ENCODE measurements at regions not wholly inside any gene's neighbourhood (a gene's known extent, or its start where the extent isn't known, plus 50 kb on each side); places are given as distances from the start of the nearest gene placed in this dataset.

- Histone ChIP-seq H2AFZ (ENCODE audit: low read depth, low read length, severe bottlenecking) (no peak overlapping the region), H3F3A (ENCODE audit: insufficient read depth) (peaks cover 12% of the 10 kb centered on the region), H4K20me1 (ENCODE audit: low read depth, low read length) (no peaks in the 10 kb centered on the region), H3K9ac (ENCODE audit: low read length) (no peak overlapping the region), H3K9me2 (replicated peaks; ENCODE audit: insufficient read depth, low read length) (no peaks in the 10 kb centered on the region), H3K27ac (ENCODE audit: low read depth, low read length) (no peak overlapping the region), H3K36me3 (ENCODE audit: low read length) (no peaks in the 10 kb centered on the region), H3K4me2 (ENCODE audit: low read depth, low read length, poor library complexity, severe bottlenecking) (no peak overlapping the region), H3K27me3 (ENCODE audit: low read length) (no peaks in the 10 kb centered on the region), H3K9me3 (ENCODE audit: insufficient read depth, low read length) (no peaks in the 10 kb centered on the region), H3K79me2 (ENCODE audit: insufficient read depth, low read length) (no peaks in the 10 kb centered on the region), H3K4me3 (ENCODE audit: insufficient read depth, low read length, poor library complexity, severe bottlenecking) (no peak overlapping the region)
- TF ChIP-seq EZH2phosphoT487 (conservative IDR thresholded peaks at IDR 0.05; ENCODE audit: low read length) (no peak), CTCF (IDR thresholded peaks at IDR 0.05; ENCODE audit: insufficient read depth, low read length, poor library complexity, severe bottlenecking) (no peak)
Observed at GRCh38 chr2:242012956-242013764, 143.6 kb downstream of the RTP5 start.

- no peaks in the 10 kb centered on the region for H3K9me3 ChIP-seq (ENCODE audit: insufficient read depth, low read length)
- H2AFZ ChIP-seq (ENCODE audit: low read depth, low read length, severe bottlenecking), result no peak overlapping the region
- H3K27me3 ChIP-seq (ENCODE audit: low read length), result no peaks in the 10 kb centered on the region
- no peaks in the 10 kb centered on the region for H3K79me2 ChIP-seq (ENCODE audit: insufficient read depth, low read length)
- no peaks in the 10 kb centered on the region for H4K20me1 ChIP-seq (ENCODE audit: low read depth, low read length)
- H3K4me2 ChIP-seq (ENCODE audit: low read depth, low read length, poor library complexity, severe bottlenecking), result no peak overlapping the region
- H3K9me2 ChIP-seq (replicated peaks; ENCODE audit: insufficient read depth, low read length), result no peaks in the 10 kb centered on the region
- no peaks in the 10 kb centered on the region for H3K36me3 ChIP-seq (ENCODE audit: low read length)
- H3K4me3 ChIP-seq (ENCODE audit: insufficient read depth, low read length, poor library complexity, severe bottlenecking), result no peak overlapping the region
- no peak overlapping the region for H3K27ac ChIP-seq (ENCODE audit: low read depth, low read length)
- TF ChIP-seq EZH2phosphoT487 (conservative IDR thresholded peaks at IDR 0.05; ENCODE audit: low read length), result no peak
- TF ChIP-seq CTCF (IDR thresholded peaks at IDR 0.05; ENCODE audit: insufficient read depth, low read length, poor library complexity, severe bottlenecking), result no peak
- H3K9ac ChIP-seq (ENCODE audit: low read length), result no peak overlapping the region
- peaks cover 12% of the 10 kb centered on the region for H3F3A ChIP-seq (ENCODE audit: insufficient read depth)
Observed at GRCh38 chr2:242013771-242014170, 144.2 kb downstream of the RTP5 start.

GRCh38 chr2:242015108-242016065 is 145.9 kb downstream of the RTP5 start:
- H3K27me3 ChIP-seq (ENCODE audit: low read length), result no peaks in the 10 kb centered on the region
- H4K20me1 ChIP-seq (ENCODE audit: low read depth, low read length), result no peaks in the 10 kb centered on the region
- no peak overlapping the region for H3K27ac ChIP-seq (ENCODE audit: low read depth, low read length)
- H3K36me3 ChIP-seq (ENCODE audit: low read length), result no peaks in the 10 kb centered on the region
- TF ChIP-seq CTCF (IDR thresholded peaks at IDR 0.05; ENCODE audit: insufficient read depth, low read length, poor library complexity, severe bottlenecking) (no peak), EZH2phosphoT487 (conservative IDR thresholded peaks at IDR 0.05; ENCODE audit: low read length) (no peak)
- H3K9me3 ChIP-seq (ENCODE audit: insufficient read depth, low read length), result no peaks in the 10 kb centered on the region
- H3K4me3 ChIP-seq (ENCODE audit: insufficient read depth, low read length, poor library complexity, severe bottlenecking), result no peak overlapping the region
- H3K4me2 ChIP-seq (ENCODE audit: low read depth, low read length, poor library complexity, severe bottlenecking), result no peak overlapping the region
- H3K79me2 ChIP-seq (ENCODE audit: insufficient read depth, low read length), result no peaks in the 10 kb centered on the region
- H3K9ac ChIP-seq (ENCODE audit: low read length), result no peak overlapping the region
- H3K9me2 ChIP-seq (replicated peaks; ENCODE audit: insufficient read depth, low read length), result no peaks in the 10 kb centered on the region
- H2AFZ ChIP-seq (ENCODE audit: low read depth, low read length, severe bottlenecking), result no peak overlapping the region
- peaks cover 12% of the 10 kb centered on the region; the same call in 1 of the 2 replicates for H3F3A ChIP-seq (ENCODE audit: insufficient read depth)

Measured in SU-DHL-6 (cell line).